ENCODE measurements at regions not wholly inside any gene's neighbourhood (a gene's known extent, or its start where the extent isn't known, plus 50 kb on each side); places are given as distances from the start of the nearest gene placed in this dataset.

- H3K27ac ChIP-seq (ENCODE audit: low read depth in 1 of 2, low read length in 2 of 2): peak overlapping the region; percentile 79 to 94
- no peaks in the 10 kb centered on the region for H3K36me3 ChIP-seq (replicated peaks in 1 of 2; ENCODE audit: control insufficient read depth in 1 of 2, insufficient read depth in 2 of 2, low read length in 2 of 2)
- peak overlapping the region; percentile 94 to 100 (median 99) for H3K27ac Mint-ChIP-seq
- peak overlapping the region in 1 of 3 experiments; percentile 48 for H3K4me3 ChIP-seq (replicated peaks in 1 of 3; ENCODE audit: low read depth in 2 of 3, low read length in 3 of 3)
- peak overlapping the region; percentile 54 for H3K9ac ChIP-seq (ENCODE audit: insufficient read depth, low read length, poor library complexity, severe bottlenecking)
- peak; percentile 71 to 94 (median 82) for DNase-seq
- peak overlapping the region; percentile 48 for H3K4me2 ChIP-seq (replicated peaks; ENCODE audit: extremely low read depth, low read length, poor library complexity, severe bottlenecking)
- no peaks in the 10 kb centered on the region for H3K9me3 ChIP-seq (replicated peaks in 1 of 2; ENCODE audit: control insufficient read depth in 1 of 2, insufficient read depth in 1 of 2, low read length in 2 of 2)
- no peak overlapping the region for H3K4me3 Mint-ChIP-seq
- H3K27me3 ChIP-seq (ENCODE audit: control insufficient read depth in 2 of 2, insufficient read depth in 2 of 2, low read length in 2 of 2): no peaks in the 10 kb centered on the region
- H2AFZ ChIP-seq (ENCODE audit: insufficient read depth, low read depth, low read length, poor library complexity, severe bottlenecking): no peak overlapping the region
- peaks cover 3 to 5% of the 10 kb centered on the region in 2 donors for H3K36me3 Mint-ChIP-seq
- no peak for TF ChIP-seq CTCF (IDR thresholded peaks at IDR 0.05)
- peaks cover 56 to 62% of the 10 kb centered on the region in 2 donors for H3K4me1 ChIP-seq (ENCODE audit: control insufficient read depth in 1 of 2, insufficient read depth in 2 of 2, low read length in 2 of 2)
- no peaks in the 10 kb centered on the region for H3K79me2 ChIP-seq (ENCODE audit: insufficient read depth, low read length)
- peaks cover 53% of the 10 kb centered on the region for H3K4me1 Mint-ChIP-seq
- intact Hi-C loops (cut with micrococcal nuclease): loop anchor here in 1 of 2 donors (5.0 kb wide), 1 partner anchor 49 kb away; no protein-coding TSS in a partner anchor
- WGBS (ENCODE audit: insufficient coverage): no CpG with 5 or more reads among the region's 5 CpGs
- H3K27me3 Mint-ChIP-seq (ENCODE audit: low read depth in 3 of 3): peaks cover 2 to 6% (median 2%) of the 10 kb centered on the region in 3 donors
- no peaks in the 10 kb centered on the region for H4K20me1 ChIP-seq (ENCODE audit: insufficient read depth, low read length)
- peaks cover 0 to 10% (median 8%) of the 10 kb centered on the region in 7 donors for H3K9me3 Mint-ChIP-seq
These were observed 202.7 kb upstream of the NR3C1 start for GRCh38 chr5:143606043-143606752.

GRCh38 chr5:143605403-143606005 lies 202.0 kb upstream of the NR3C1 start:
- WGBS (ENCODE audit: insufficient coverage): no CpG with 5 or more reads among the region's 4 CpGs
- H3K4me2 ChIP-seq (replicated peaks; ENCODE audit: extremely low read depth, low read length, poor library complexity, severe bottlenecking): peak overlapping the region; percentile 48
- peaks cover 2 to 6% (median 2%) of the 10 kb centered on the region in 3 donors for H3K27me3 Mint-ChIP-seq (ENCODE audit: low read depth in 3 of 3)
- no peaks in the 10 kb centered on the region for H3K79me2 ChIP-seq (ENCODE audit: insufficient read depth, low read length)
- no peaks in the 10 kb centered on the region for H3K36me3 ChIP-seq (replicated peaks in 1 of 2; ENCODE audit: control insufficient read depth in 1 of 2, insufficient read depth in 2 of 2, low read length in 2 of 2)
- H3K9me3 Mint-ChIP-seq: peaks cover 0 to 10% (median 8%) of the 10 kb centered on the region in 7 donors
- no peak overlapping the region for H2AFZ ChIP-seq (ENCODE audit: insufficient read depth, low read depth, low read length, poor library complexity, severe bottlenecking)
- H3K4me3 ChIP-seq (replicated peaks in 1 of 3; ENCODE audit: low read depth in 2 of 3, low read length in 3 of 3): peak overlapping the region in 1 of 3 experiments; percentile 48
- no peaks in the 10 kb centered on the region for H4K20me1 ChIP-seq (ENCODE audit: insufficient read depth, low read length)
- peaks cover 3 to 5% of the 10 kb centered on the region in 2 donors for H3K36me3 Mint-ChIP-seq
- H3K4me1 Mint-ChIP-seq: peaks cover 59% of the 10 kb centered on the region
- intact Hi-C loops (cut with micrococcal nuclease): loop anchor here (2.0 to 5.0 kb wide), 2 partner anchors 48 to 51 kb away; no protein-coding TSS in a partner anchor
- H3K27ac ChIP-seq (ENCODE audit: low read depth in 1 of 2, low read length in 2 of 2): peak overlapping the region; percentile 79 to 94
- peaks cover 59 to 68% of the 10 kb centered on the region in 2 donors for H3K4me1 ChIP-seq (ENCODE audit: control insufficient read depth in 1 of 2, insufficient read depth in 2 of 2, low read length in 2 of 2)
- no peak for TF ChIP-seq CTCF (IDR thresholded peaks at IDR 0.05)
- peak overlapping the region; percentile 54 for H3K9ac ChIP-seq (ENCODE audit: insufficient read depth, low read length, poor library complexity, severe bottlenecking)
- H3K9me3 ChIP-seq (replicated peaks in 1 of 2; ENCODE audit: control insufficient read depth in 1 of 2, insufficient read depth in 1 of 2, low read length in 2 of 2): no peaks in the 10 kb centered on the region
- H3K27me3 ChIP-seq (ENCODE audit: control insufficient read depth in 2 of 2, insufficient read depth in 2 of 2, low read length in 2 of 2): no peaks in the 10 kb centered on the region
- peak overlapping the region; percentile 94 to 100 (median 99) for H3K27ac Mint-ChIP-seq
- H3K4me3 Mint-ChIP-seq: peak overlapping the region in 1 of 2 donors; percentile 85
- peak; percentile 80 to 95 (median 85) for DNase-seq
